ENCODE measurements at regions not wholly inside any gene's neighbourhood (a gene's known extent, or its start where the extent isn't known, plus 50 kb on each side); places are given as distances from the start of the nearest gene placed in this dataset.
"Not testable (repeated sequence)": the region's sequence is repeated elsewhere in the genome, so short reads cannot be mapped to it uniquely, and the experiment has no call there.

DNA sequence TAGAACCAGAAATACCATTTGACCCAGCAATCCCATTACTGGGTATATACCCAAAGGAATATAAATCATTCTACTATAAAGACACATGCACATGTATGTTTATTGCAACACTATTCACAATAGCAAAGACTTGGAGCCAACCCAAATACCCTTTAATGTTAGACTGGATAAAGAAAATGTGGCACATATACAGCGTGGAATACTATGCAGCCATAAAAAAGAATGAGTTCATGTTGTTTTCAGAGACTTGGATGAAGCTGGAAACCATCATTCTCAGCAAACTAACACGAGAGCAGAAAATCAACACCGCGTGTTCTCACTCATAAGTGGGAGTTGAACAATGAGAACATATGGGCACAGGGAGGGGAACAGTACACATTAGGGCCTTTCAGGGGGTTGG is 79.9 kb downstream of the RFPL4B start:
- not testable (repeated sequence) for TF ChIP-seq CTCF (conservative IDR thresholded peaks at IDR 0.05); ZFX (IDR thresholded peaks at IDR 0.05)

All from C4-2B (cell line).